ENCODE measurements at regions not wholly inside any gene's neighbourhood (a gene's known extent, or its start where the extent isn't known, plus 50 kb on each side); places are given as distances from the start of the nearest gene placed in this dataset.
"Not testable (repeated sequence)": the region's sequence is repeated elsewhere in the genome, so short reads cannot be mapped to it uniquely, and the experiment has no call there.

- DNase-seq (ENCODE audit: low read depth in 3 of 3), result no peak
Measured at GRCh38 chr12:88717188-88717587, 136.9 kb upstream of the KITLG start.

GRCh38 chr12:88716240-88716639 lies 136.0 kb upstream of the KITLG start:
- DNase-seq (ENCODE audit: low read depth in 3 of 3), result no peak

- DNase-seq (ENCODE audit: low read depth in 3 of 3), result no peak
Measured at GRCh38 chr12:88715673-88716072, 135.4 kb upstream of the KITLG start.

GRCh38 chr12:88714263-88714882 lies 134.1 kb upstream of the KITLG start:
- not testable (repeated sequence) for DNase-seq (ENCODE audit: low read depth in 3 of 3)

GRCh38 chr12:88707800-88708199 lies 127.5 kb upstream of the KITLG start:
- no peak for DNase-seq (ENCODE audit: low read depth in 3 of 3)

GRCh38 chr12:88706286-88706685 lies 126.0 kb upstream of the KITLG start:
- no peak for DNase-seq (ENCODE audit: low read depth in 3 of 3)

GRCh38 chr12:88703790-88704189 lies 123.5 kb upstream of the KITLG start:
- DNase-seq (ENCODE audit: low read depth in 3 of 3), result no peak

GRCh38 chr12:88698471-88698870 lies 118.2 kb upstream of the KITLG start:
- no peak for DNase-seq (ENCODE audit: low read depth in 3 of 3)

- DNase-seq (ENCODE audit: low read depth in 3 of 3), result no peak
Measured at GRCh38 chr12:88693837-88694445, 113.7 kb upstream of the KITLG start.

- DNase-seq (ENCODE audit: low read depth in 3 of 3), result no peak
Measured at GRCh38 chr12:88691811-88692210, 111.5 kb upstream of the KITLG start.

GRCh38 chr12:88684610-88685009 lies 104.3 kb upstream of the KITLG start:
- no peak for DNase-seq (ENCODE audit: low read depth in 3 of 3)

- DNase-seq (ENCODE audit: low read depth in 3 of 3), result no peak
Measured at GRCh38 chr12:88684170-88684569, 103.9 kb upstream of the KITLG start.

- no peak for DNase-seq (ENCODE audit: low read depth in 3 of 3)
Measured at GRCh38 chr12:88683628-88684027, 103.4 kb upstream of the KITLG start.

GRCh38 chr12:88681271-88681670 lies 101.0 kb upstream of the KITLG start:
- no peak for DNase-seq (ENCODE audit: low read depth in 3 of 3)

GRCh38 chr12:88677464-88677863 lies 97.2 kb upstream of the KITLG start:
- no peak for DNase-seq (ENCODE audit: low read depth in 3 of 3)

GRCh38 chr12:88667615-88668014 lies 87.3 kb upstream of the KITLG start:
- not testable (repeated sequence) for DNase-seq (ENCODE audit: low read depth in 3 of 3)

- no peak for DNase-seq (ENCODE audit: low read depth in 3 of 3)
Measured at GRCh38 chr12:88665071-88665470, 84.8 kb upstream of the KITLG start.

GRCh38 chr12:88662961-88663360 lies 82.7 kb upstream of the KITLG start:
- no peak for DNase-seq (ENCODE audit: low read depth in 3 of 3)

GRCh38 chr12:88662093-88662492 lies 81.8 kb upstream of the KITLG start:
- no peak for DNase-seq (ENCODE audit: low read depth in 3 of 3)

GRCh38 chr12:88658009-88658408 lies 77.7 kb upstream of the KITLG start:
- DNase-seq (ENCODE audit: low read depth in 3 of 3), result no peak

GRCh38 chr12:88650715-88651114 lies 70.4 kb upstream of the KITLG start:
- no peak for DNase-seq (ENCODE audit: low read depth in 3 of 3)

GRCh38 chr12:88648625-88649024 lies 68.4 kb upstream of the KITLG start:
- no peak for DNase-seq (ENCODE audit: low read depth in 3 of 3)

- no peak for DNase-seq (ENCODE audit: low read depth in 3 of 3)
Measured at GRCh38 chr12:88646824-88647223, 66.6 kb upstream of the KITLG start.

GRCh38 chr12:88645816-88646215 lies 65.5 kb upstream of the KITLG start:
- no peak for DNase-seq (ENCODE audit: low read depth in 3 of 3)
